Gastroesophageal sphincter (tissue), 4 donors: ENCODE measurements at regions not wholly inside any gene's neighbourhood (a gene's known extent, or its start where the extent isn't known, plus 50 kb on each side); places are given as distances from the start of the nearest gene placed in this dataset.

Experiments used
- ATAC-seq: fragments of 150-250 bp; one replicate; pipeline ENCODE4 v1.9.1; 2016; ENCODE audit warnings: mild to moderate bottlenecking, moderate library complexity
- H3K27ac ChIP-seq, 4 donors: fragments of 200-600 bp; sonication (generic) in 3 of 4; 1 replicate in 3 of 4; 2 replicates in 1 of 4; pipeline ENCODE4 v1.5.1; 2016 to 2019
- H3K27me3 ChIP-seq: fragments of 200-600 bp; sonication (generic); one replicate; pipeline ENCODE4 v1.5.1; 2019
- H3K36me3 ChIP-seq, 2 donors: fragments of 200-600 bp; sonication (generic); one replicate each; pipeline ENCODE4 v1.5.1; 2019; ENCODE audit warnings: control low read depth in 1 of 2
- H3K4me1 ChIP-seq, 3 donors: fragments of 200-600 bp; sonication (generic); 1 replicate in 2 of 3; 2 replicates in 1 of 3; pipeline ENCODE4 v1.5.1; 2016 to 2019; ENCODE audit warnings: control low read depth in 2 of 3
- H3K4me3 ChIP-seq, 2 donors: fragments of 200-600 bp; sonication (generic); one replicate each; pipeline ENCODE4 v1.5.1; 2019; ENCODE audit warnings: mild to moderate bottlenecking in 1 of 2, moderate library complexity in 1 of 2
- H3K9me3 ChIP-seq, 3 donors: fragments of 200-600 bp; sonication (generic); one replicate each; pipeline ENCODE4 v1.5.1; 2017 to 2019; ENCODE audit warnings: control low read depth in 2 of 3
- EP300 ChIP-seq: sonication (generic); formaldehyde crosslinking; IDR thresholded peaks from one replicate; pipeline ENCODE4 v1.6.1; 2017; ENCODE audit warnings: antibody characterized with exemption, mild to moderate bottlenecking
- POLR2A ChIP-seq, 2 donors: fragments of 450-650 bp; IDR thresholded peaks; one replicate each; pipeline ENCODE4 v1.6.1; 2017; ENCODE audit warnings: antibody characterized with exemption in 2 of 2, mild to moderate bottlenecking in 2 of 2, moderate library complexity in 1 of 2
- POLR2AphosphoS5 ChIP-seq: sonication (generic); formaldehyde crosslinking; IDR thresholded peaks from one replicate; pipeline ENCODE4 v1.6.1; 2017; ENCODE audit warnings: antibody characterized with exemption
- WGBS, 2 donors: methylation state at CpG; one replicate each; pipeline ENCODE4 v1.1.5; 2018; ENCODE audit warnings: low coverage in 1 of 2; 5-methylcytosine and 5-hydroxymethylcytosine counted together
- TF ChIP-seq, protein P1 (sequence below), 4 experiments: fragments of 200-600 bp in 2 of 4; fragments of 450-650 bp in 2 of 4; sonication (generic) in 1 of 4; IDR thresholded peaks; one replicate each; pipeline ENCODE4 v1.5.1; 2017 to 2019; ENCODE audit warnings: antibody characterized with exemption in 4 of 4, mild to moderate bottlenecking in 2 of 4, moderate library complexity in 2 of 4

DNA sequence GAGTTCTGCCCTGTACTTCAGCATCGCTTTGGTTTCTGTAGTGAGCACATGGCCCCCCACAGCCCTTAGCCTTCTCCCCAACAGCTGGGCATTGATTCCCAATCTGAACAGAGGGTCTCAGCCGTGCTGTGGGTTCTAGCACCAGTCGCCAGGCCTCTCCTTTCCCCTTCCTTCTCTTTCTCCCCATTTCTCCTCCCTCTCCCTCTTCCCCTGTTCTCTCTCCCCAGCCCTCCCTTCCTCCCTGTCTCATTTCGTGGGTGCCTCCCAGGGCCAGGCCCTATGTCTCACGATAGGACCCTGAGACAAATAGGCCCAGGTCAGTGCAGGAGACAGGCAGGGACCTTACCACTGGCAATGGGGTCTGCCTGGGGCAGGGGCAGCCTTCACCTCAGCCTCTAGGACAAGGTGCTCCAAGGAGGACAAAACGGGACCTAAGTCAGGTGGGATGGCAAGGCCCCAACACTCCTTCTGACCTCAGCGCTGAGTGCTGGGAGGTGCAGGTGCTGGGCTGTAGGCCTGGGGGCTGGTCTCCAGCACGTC is 143.4 kb upstream of the GPC1 start:
- no peak for ATAC-seq
- Histone ChIP-seq H3K27ac (no peak overlapping the region), H3K9me3 (no peaks in the 10 kb centered on the region), H3K4me3 (no peak overlapping the region), H3K4me1 (no peaks in the 10 kb centered on the region), H3K27me3 (no peaks in the 10 kb centered on the region), H3K36me3 (no peaks in the 10 kb centered on the region)
- TF ChIP-seq POLR2AphosphoS5, result no peak
- no peak for TF ChIP-seq EP300
- no peak for TF ChIP-seq POLR2A (IDR thresholded peaks at IDR 0.05)
- 91 to 100% methylated on average over 3 to 4 of the region's 8 CpGs for WGBS, 2 donors

DNA sequence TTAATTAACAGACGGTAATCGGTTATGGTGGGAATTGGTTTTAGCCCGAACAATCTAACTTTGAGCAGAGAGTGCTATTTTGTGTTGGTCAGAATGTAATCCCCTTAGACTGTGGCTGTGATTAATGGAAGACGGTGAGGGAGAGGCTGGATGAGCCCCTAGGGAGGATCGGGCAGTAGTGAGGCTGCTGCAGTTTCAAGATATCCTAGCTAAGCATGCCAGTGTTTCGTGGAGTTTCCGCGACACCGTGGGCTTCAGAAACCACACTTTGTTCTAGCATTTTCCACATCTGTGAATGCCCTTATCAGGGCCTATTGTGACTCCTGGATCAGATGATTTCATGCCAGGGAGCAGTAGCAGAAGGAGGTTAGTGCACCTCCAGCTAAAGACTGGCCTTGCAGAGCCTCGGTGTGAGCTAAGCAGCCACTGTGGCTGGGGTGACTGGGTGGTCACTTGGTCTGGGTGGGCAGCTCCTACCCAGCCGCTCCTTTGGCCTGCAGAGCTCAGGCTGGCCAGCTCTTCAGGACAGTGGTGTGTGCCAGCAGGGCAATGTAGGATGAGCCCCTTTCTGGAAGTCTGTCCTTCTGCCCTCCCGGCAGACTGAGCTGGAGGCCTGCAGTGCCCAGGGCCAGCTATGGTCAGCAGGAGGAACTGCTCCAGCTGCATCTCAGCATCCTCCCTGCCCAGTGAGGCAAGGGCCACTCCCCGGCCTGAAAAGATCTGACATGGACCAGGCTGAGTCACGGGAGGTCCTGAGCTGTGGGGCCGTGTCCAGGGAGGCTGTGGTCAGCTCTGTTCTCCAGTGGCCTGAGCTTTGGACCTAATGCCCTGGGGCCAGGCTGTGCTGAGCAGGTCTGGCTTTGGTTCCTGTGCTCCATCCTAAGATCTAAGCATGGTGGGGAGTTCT is 142.6 kb upstream of the GPC1 start:
- Histone ChIP-seq H3K4me1 (no peaks in the 10 kb centered on the region), H3K27me3 (no peaks in the 10 kb centered on the region), H3K9me3 (no peaks in the 10 kb centered on the region), H3K4me3 (no peak overlapping the region), H3K27ac (no peak overlapping the region), H3K36me3 (no peaks in the 10 kb centered on the region)
- no peak for ATAC-seq
- no peak for TF ChIP-seq POLR2AphosphoS5
- no peak for TF ChIP-seq EP300
- TF ChIP-seq, protein P1, sequence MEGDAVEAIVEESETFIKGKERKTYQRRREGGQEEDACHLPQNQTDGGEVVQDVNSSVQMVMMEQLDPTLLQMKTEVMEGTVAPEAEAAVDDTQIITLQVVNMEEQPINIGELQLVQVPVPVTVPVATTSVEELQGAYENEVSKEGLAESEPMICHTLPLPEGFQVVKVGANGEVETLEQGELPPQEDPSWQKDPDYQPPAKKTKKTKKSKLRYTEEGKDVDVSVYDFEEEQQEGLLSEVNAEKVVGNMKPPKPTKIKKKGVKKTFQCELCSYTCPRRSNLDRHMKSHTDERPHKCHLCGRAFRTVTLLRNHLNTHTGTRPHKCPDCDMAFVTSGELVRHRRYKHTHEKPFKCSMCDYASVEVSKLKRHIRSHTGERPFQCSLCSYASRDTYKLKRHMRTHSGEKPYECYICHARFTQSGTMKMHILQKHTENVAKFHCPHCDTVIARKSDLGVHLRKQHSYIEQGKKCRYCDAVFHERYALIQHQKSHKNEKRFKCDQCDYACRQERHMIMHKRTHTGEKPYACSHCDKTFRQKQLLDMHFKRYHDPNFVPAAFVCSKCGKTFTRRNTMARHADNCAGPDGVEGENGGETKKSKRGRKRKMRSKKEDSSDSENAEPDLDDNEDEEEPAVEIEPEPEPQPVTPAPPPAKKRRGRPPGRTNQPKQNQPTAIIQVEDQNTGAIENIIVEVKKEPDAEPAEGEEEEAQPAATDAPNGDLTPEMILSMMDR (IDR thresholded peaks at IDR 0.05), result no peak
- no peak for TF ChIP-seq POLR2A (IDR thresholded peaks at IDR 0.05)
- 63 to 82% methylated on average over 3 to 9 of the region's 15 CpGs for WGBS, 2 donors

DNA sequence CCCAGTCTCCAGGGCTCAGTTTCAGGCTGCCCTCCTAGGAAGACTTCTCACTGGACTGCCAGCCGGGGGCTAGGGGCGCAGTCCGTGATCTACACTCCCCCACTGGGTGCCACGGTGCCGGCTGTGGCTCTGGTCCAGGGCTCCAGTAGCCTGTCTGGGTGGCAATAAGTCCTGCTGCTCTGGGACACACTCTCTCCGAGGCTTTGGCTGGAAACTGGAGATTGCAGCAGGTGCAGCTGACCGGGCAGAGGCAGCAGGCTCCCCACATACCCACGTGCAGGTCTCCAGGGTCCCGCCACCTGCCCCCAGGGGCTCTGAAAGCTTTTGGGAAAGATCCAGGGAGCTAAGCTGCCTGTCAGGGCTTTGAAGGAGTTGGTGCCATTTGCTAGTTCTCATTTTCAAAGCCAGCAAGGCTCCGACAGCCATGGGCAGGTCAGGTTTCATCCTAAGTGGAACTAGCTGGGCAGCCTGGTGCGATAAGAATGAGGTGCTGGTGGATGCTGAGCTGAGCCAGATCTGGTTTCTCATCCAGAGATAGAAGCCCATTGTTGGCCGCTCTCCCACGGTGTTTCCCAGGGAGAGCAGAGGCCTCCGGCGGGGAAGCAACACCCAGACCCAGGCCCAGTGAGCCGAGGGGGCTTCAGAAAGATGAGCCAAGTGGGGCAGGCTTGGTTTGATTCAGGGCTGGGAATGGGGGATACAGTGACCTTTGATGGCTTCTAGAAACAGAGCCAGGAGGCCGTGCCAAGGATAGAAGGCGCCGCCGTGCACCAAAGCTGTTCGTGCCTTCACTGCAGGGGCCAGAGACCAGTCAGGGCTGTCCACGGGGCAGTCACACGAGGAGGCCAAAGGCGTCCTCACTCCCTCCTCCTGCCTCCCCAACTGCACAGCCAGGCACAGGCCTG is 141.7 kb upstream of the GPC1 start:
- no CpG with 5 or more reads among the region's 24 CpGs for WGBS, 2 donors
- no peak for ATAC-seq
- Histone ChIP-seq H3K27me3 (no peaks in the 10 kb centered on the region), H3K4me1 (no peaks in the 10 kb centered on the region), H3K4me3 (no peak overlapping the region), H3K36me3 (no peaks in the 10 kb centered on the region), H3K27ac (no peak overlapping the region), H3K9me3 (no peaks in the 10 kb centered on the region)
- TF ChIP-seq, protein P1 (IDR thresholded peaks at IDR 0.05), result no peak
- TF ChIP-seq POLR2AphosphoS5 (no peak), POLR2A (IDR thresholded peaks at IDR 0.05) (no peak), EP300 (no peak)

DNA sequence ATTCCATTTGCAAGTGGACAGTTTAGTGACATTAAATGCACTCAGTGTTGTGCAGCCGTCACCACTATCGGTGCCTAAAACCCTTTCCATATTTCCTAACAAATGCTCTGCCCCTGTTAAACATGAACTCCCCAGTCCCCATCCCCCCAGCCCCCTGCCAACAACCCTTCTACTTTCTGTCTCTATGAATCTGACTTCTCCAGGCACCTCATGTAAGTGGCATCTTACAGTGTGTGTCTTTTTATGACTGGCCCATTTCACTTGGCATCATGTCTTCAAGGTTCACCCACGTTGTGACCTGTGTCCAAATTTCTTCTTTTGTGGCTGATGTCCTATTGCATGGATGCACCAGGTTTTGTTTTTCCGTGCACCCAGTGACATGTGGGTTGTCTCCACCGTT is 140.9 kb upstream of the GPC1 start:
- Histone ChIP-seq H3K27me3 (no peaks in the 10 kb centered on the region), H3K4me3 (no peak overlapping the region), H3K9me3 (no peaks in the 10 kb centered on the region), H3K36me3 (no peaks in the 10 kb centered on the region), H3K4me1 (no peaks in the 10 kb centered on the region), H3K27ac (no peak overlapping the region)
- 77 to 80% methylated on average over 4 to 5 of the region's 5 CpGs for WGBS, 2 donors
- TF ChIP-seq POLR2AphosphoS5, result no peak
- no peak for TF ChIP-seq POLR2A (IDR thresholded peaks at IDR 0.05)
- TF ChIP-seq, protein P1 (IDR thresholded peaks at IDR 0.05), result no peak
- no peak for TF ChIP-seq EP300
- ATAC-seq, result no peak
